ENCODE measurements at regions not wholly inside any gene's neighbourhood (a gene's known extent, or its start where the extent isn't known, plus 50 kb on each side); places are given as distances from the start of the nearest gene placed in this dataset.

DNA sequence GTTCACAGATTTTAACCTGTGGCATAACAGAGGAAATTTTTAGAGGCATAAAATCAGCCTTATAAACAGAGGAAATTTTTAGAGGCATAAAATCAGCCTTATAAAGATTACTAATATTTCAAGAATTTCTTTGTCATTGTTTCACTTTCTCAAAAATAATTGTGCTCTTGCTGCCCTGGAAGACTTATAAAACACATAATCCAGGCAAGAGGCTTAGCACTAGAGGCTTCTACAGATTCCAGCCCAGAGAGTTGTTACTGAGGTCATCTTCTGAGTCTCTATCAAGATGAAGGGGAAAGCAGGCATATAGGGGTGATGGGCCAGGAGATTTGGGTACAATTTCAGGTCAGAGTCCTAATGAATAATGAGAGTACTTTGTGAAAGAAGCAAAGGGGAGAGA, 85.7 kb downstream of the RFPL4B start:
- H3K36me3 ChIP-seq (replicated peaks), result no peaks in the 10 kb centered on the region
- H3K4me3 ChIP-seq (ENCODE audit: low read depth, low read length), result no peak overlapping the region
- no peak for DNase-seq
- in situ Hi-C loops (cut with HindIII; ENCODE audit: low pct_ligation_motif_present, low sequenced_read_pairs), result no loop called here
- no peak overlapping the region for H3K27ac ChIP-seq
- TF ChIP-seq, protein P1, sequence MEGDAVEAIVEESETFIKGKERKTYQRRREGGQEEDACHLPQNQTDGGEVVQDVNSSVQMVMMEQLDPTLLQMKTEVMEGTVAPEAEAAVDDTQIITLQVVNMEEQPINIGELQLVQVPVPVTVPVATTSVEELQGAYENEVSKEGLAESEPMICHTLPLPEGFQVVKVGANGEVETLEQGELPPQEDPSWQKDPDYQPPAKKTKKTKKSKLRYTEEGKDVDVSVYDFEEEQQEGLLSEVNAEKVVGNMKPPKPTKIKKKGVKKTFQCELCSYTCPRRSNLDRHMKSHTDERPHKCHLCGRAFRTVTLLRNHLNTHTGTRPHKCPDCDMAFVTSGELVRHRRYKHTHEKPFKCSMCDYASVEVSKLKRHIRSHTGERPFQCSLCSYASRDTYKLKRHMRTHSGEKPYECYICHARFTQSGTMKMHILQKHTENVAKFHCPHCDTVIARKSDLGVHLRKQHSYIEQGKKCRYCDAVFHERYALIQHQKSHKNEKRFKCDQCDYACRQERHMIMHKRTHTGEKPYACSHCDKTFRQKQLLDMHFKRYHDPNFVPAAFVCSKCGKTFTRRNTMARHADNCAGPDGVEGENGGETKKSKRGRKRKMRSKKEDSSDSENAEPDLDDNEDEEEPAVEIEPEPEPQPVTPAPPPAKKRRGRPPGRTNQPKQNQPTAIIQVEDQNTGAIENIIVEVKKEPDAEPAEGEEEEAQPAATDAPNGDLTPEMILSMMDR (IDR thresholded peaks at IDR 0.05; ENCODE audit: low read depth, low read length, missing control alignments), result no peak
- no peaks in the 10 kb centered on the region for H3K27me3 ChIP-seq (replicated peaks)

DNA sequence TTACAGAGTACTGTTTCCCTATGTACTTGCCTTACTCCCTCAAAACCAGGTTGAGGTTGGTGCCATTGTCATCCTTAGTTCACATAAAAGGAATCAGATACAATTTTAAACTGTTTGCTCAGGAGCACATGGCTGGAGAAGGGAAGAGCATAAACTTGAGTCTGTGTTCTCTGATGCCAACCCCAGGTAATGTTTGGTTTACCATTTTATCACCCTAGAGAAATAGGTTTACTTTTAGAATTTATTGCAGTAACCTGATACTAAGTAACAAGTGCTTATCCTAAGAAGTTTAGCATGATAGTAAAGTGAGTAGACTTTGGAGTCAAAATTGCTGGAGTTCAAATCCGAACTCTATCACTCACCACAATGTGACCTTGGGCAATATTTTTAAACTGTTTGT, 86.3 kb downstream of the RFPL4B start:
- no peak overlapping the region for H3K27ac ChIP-seq
- DNase-seq, result no peak
- in situ Hi-C loops (cut with HindIII; ENCODE audit: low pct_ligation_motif_present, low sequenced_read_pairs), result no loop called here
- H3K4me3 ChIP-seq (ENCODE audit: low read depth, low read length), result no peak overlapping the region
- no peaks in the 10 kb centered on the region for H3K27me3 ChIP-seq (replicated peaks)
- H3K36me3 ChIP-seq (replicated peaks), result no peaks in the 10 kb centered on the region
- TF ChIP-seq, protein P1 (IDR thresholded peaks at IDR 0.05; ENCODE audit: low read depth, low read length, missing control alignments), result no peak

DNA sequence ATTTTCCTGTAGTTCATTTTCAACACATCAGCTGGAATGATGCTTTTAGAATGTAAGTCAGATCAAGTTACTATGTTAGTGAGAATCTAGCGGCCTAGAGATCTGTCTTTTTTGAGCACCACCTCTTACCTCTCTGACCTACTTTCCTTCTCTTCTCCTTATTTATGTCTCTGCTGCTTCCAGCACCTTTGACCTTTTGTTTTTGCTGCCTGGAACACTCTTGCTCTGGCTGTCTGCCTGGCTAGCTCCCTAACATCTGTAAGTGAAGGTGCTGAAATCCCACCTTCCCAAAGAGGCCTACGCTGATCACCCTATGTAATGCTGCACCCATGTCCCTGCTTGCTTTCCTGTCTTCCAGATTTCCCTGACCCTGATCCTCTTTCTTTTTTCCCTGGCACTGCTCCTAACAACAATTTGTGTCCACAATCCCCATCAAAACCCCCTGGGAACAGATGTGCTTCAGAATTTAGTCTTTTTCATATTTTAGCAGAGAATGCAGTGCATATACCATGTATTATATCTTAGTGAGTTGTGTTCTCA, 87.8 kb downstream of the RFPL4B start:
- H3K4me3 ChIP-seq (ENCODE audit: low read depth, low read length), result no peak overlapping the region
- H3K27ac ChIP-seq, result no peak overlapping the region
- H3K27me3 ChIP-seq (replicated peaks), result no peaks in the 10 kb centered on the region
- in situ Hi-C loops (cut with HindIII; ENCODE audit: low pct_ligation_motif_present, low sequenced_read_pairs), result no loop called here
- DNase-seq, result no peak
- TF ChIP-seq, protein P1 (IDR thresholded peaks at IDR 0.05; ENCODE audit: low read depth, low read length, missing control alignments), result no peak
- no peaks in the 10 kb centered on the region for H3K36me3 ChIP-seq (replicated peaks)

DNA sequence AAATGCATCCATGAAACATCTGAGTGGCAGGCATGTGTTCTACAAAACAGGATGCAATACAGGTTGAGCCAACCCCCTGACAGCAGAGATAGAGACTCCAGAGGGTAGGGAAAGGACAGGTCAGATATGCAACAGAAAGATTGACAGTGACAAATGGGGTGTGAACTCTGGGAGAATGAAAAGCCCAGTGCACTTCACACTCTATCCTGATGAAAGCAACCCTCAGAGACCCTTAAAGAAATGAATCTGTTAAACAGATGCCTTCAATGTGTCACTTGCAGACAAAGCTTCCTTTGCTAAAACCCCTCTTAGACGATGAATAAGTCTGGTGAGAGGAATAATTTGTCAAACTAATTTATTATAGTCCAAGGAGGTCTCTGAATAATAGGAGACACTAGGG, 89.9 kb downstream of the RFPL4B start:
- Histone ChIP-seq H3K36me3 (replicated peaks) (no peaks in the 10 kb centered on the region), H3K27me3 (replicated peaks) (no peaks in the 10 kb centered on the region), H3K27ac (no peak overlapping the region), H3K4me3 (ENCODE audit: low read depth, low read length) (no peak overlapping the region)
- TF ChIP-seq, protein P1 (IDR thresholded peaks at IDR 0.05; ENCODE audit: low read depth, low read length, missing control alignments), result no peak
- no peak for DNase-seq
- in situ Hi-C loops (cut with HindIII; ENCODE audit: low pct_ligation_motif_present, low sequenced_read_pairs), result no loop called here

DNA sequence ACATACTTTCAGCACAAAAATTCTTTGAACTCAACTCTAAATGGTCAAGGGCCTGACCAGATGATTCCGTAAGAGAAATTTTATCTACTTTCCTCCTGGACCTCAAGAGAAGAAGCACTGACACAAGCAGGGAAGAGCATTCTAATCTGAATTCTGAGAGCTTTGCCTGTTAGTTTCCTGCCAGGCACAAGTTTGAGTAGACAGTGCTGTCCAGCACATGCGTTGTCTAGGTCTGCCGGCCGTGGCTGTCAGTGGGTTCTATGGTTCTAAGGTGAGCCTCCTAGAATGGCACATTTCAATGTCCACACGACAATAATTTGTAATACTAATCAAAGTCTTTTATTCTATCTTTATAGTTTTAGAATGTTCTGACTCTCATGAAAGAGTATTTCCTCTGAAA, 91.9 kb downstream of the RFPL4B start:
- Histone ChIP-seq H3K27me3 (replicated peaks) (no peaks in the 10 kb centered on the region), H3K27ac (no peak overlapping the region), H3K36me3 (replicated peaks) (no peaks in the 10 kb centered on the region), H3K4me3 (ENCODE audit: low read depth, low read length) (no peak overlapping the region)
- TF ChIP-seq, protein P1 (IDR thresholded peaks at IDR 0.05; ENCODE audit: low read depth, low read length, missing control alignments), result no peak
- no peak for DNase-seq
- in situ Hi-C loops (cut with HindIII; ENCODE audit: low pct_ligation_motif_present, low sequenced_read_pairs), result no loop called here

DNA sequence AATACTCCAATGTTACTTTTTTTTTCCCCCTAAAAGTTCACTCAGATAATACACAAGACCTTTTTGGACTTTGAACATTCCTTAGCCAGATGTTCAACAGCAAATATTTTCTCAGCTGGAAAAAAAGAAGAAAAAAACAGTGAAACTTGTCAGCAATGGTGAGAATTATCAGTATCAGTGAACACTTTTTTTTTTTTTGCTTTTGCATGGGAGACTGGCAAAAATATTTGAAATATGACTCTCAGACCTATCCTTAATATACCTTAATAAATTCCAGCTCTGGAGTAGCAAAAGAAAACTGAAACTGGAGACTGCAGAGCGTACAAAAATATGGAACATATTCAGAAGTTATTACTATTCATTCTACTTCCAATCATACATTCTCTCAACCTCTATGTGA, 92.3 kb downstream of the RFPL4B start:
- TF ChIP-seq, protein P1 (IDR thresholded peaks at IDR 0.05; ENCODE audit: low read depth, low read length, missing control alignments), result no peak
- Histone ChIP-seq H3K27me3 (replicated peaks) (no peaks in the 10 kb centered on the region), H3K36me3 (replicated peaks) (no peaks in the 10 kb centered on the region), H3K27ac (no peak overlapping the region), H3K4me3 (ENCODE audit: low read depth, low read length) (no peak overlapping the region)
- in situ Hi-C loops (cut with HindIII; ENCODE audit: low pct_ligation_motif_present, low sequenced_read_pairs), result no loop called here
- DNase-seq, result no peak
